K562 (cell line): ENCODE measurements at regions not wholly inside any gene's neighbourhood (a gene's known extent, or its start where the extent isn't known, plus 50 kb on each side); places are given as distances from the start of the nearest gene placed in this dataset.

Source experiments
- ATAC-seq: fragments of 200-7000 bp; cut with Tn5 transposase; 3 replicates; pipeline ENCODE4 v1.9.1; 2020; ENCODE audit warnings: moderate library complexity
- BruUV-seq: library from RNA; stranded (reverse); fragments of 400-500 nt; replicated peaks from 2 replicates; lab custom pipeline; 2021; lab: Mats Ljungman, UMichigan
- CTCF ChIA-PET: fragments of 300-600 bp; formaldehyde crosslinking; extraction: SDS; loops from one replicate; lab custom pipeline; 2021; ENCODE audit warnings: low intra/inter-chr PET ratio; lab: Yijun Ruan, JAX
- POLR2A ChIA-PET: fragments of 300-600, 350-650 bp; sonication (Branson Sonifier 250); formaldehyde crosslinking; extraction: SDS; loops from one replicate; lab custom pipeline; 2021; ENCODE audit warnings: antibody characterized with exemption, inconsistent platforms; lab: Yijun Ruan, JAX
- DNase-seq, 4 experiments: peaks; one replicate each; pipeline versions ENCODE4 v3.0.0 to v3.0.0-alpha.2; 2011 to 2018; ENCODE audit warnings: low spot score in 3 of 4, mixed read lengths in 3 of 4; ENCODE audit errors: extremely low read depth in 1 of 4
- FAIRE-seq: peaks from 2 replicates; lab custom pipeline; 2011; peaks lifted over from hg19 to GRCh38; lab: Jason Lieb, UNC
- H2AFZ ChIP-seq: 2 replicates; pipeline ENCODE4 v1.6.0; 2011; ENCODE audit warnings: low read depth, low read length, control low read depth, inconsistent platforms
- H3K27ac ChIP-seq: fragments of 200-600 bp; 3 replicates; pipeline ENCODE4 v1.8.0; 2011; ENCODE audit warnings: low read depth, mild to moderate bottlenecking, control low read depth, inconsistent platforms, low read length, moderate library complexity, mixed read lengths; ENCODE audit errors: extremely low read depth
- H3K27me3 ChIP-seq, 2 experiments: fragments of 300-600 bp in 1 of 2; 2 replicates in 1 of 2; 3 replicates in 1 of 2; pipeline versions ENCODE4 v1.6.0 to v1.8.0; 2011; ENCODE audit warnings: inconsistent platforms in 2 of 2, low read length in 2 of 2, mild to moderate bottlenecking in 1 of 2, mixed read lengths in 1 of 2, moderate library complexity in 1 of 2; ENCODE audit not compliant: control insufficient read depth in 2 of 2, insufficient read depth in 2 of 2
- H3K36me3 ChIP-seq: fragments of 300-600 bp; 3 replicates; pipeline ENCODE4 v1.8.0; 2011; ENCODE audit warnings: mild to moderate bottlenecking, low read length, inconsistent platforms; ENCODE audit not compliant: control insufficient read depth, insufficient read depth
- H3K4me1 ChIP-seq, 2 experiments: fragments of 200-600 bp in 1 of 2; replicated peaks in 1 of 2; 2 replicates in 1 of 2; 3 replicates in 1 of 2; pipeline versions ENCODE4 v1.5.1 to v1.8.0; 2011; ENCODE audit warnings: inconsistent platforms in 2 of 2, low read length in 2 of 2, mild to moderate bottlenecking in 1 of 2, mixed read lengths in 1 of 2, moderate library complexity in 1 of 2; ENCODE audit not compliant: control insufficient read depth in 2 of 2, insufficient read depth in 2 of 2
- H3K4me2 ChIP-seq: 2 replicates; pipeline ENCODE4 v1.6.1; 2011; ENCODE audit warnings: low read length, control low read depth, inconsistent platforms, mixed read lengths; ENCODE audit not compliant: insufficient read depth
- H3K4me3 ChIP-seq: fragments of 200-600 bp; sonication (generic), shearing (Covaris generic); 2 replicates; pipeline ENCODE4 v1.5.1; 2016; ENCODE audit warnings: control low read depth, inconsistent platforms
- H3K79me2 ChIP-seq: fragments of 200-600 bp; 3 replicates; pipeline ENCODE4 v1.8.0; 2011; ENCODE audit warnings: low read length, inconsistent platforms; ENCODE audit not compliant: control insufficient read depth, insufficient read depth
- H3K9ac ChIP-seq, 2 experiments: 2 replicates each; pipeline versions ENCODE4 v1.6.0 to v1.6.1; 2011; ENCODE audit warnings: low read depth in 2 of 2, low read length in 2 of 2, control low read depth in 1 of 2, inconsistent platforms in 1 of 2, mild to moderate bottlenecking in 1 of 2, mixed read lengths in 1 of 2; ENCODE audit not compliant: insufficient read depth in 1 of 2
- H3K9me1 ChIP-seq: one replicate; pipeline ENCODE4 v1.6.0; 2011; ENCODE audit warnings: inconsistent platforms, mild to moderate bottlenecking, low read length, moderate library complexity; ENCODE audit not compliant: control insufficient read depth, insufficient read depth
- H3K9me3 ChIP-seq: replicated peaks from 2 replicates; pipeline ENCODE4 v1.5.1; 2011; ENCODE audit warnings: low read depth, low read length, inconsistent platforms; ENCODE audit not compliant: control insufficient read depth, insufficient read depth
- H4K20me1 ChIP-seq: replicated peaks from 2 replicates; pipeline ENCODE4 v1.6.1; 2011; ENCODE audit warnings: low read length, inconsistent platforms, mixed read lengths; ENCODE audit not compliant: control insufficient read depth, insufficient read depth
- BCL6 ChIP-seq: fragments of 250-450 bp; sonication (Bioruptor Pico); IDR thresholded peaks from 2 replicates; pipeline ENCODE4 v1.4.0; 2020
- CHD2 ChIP-seq: IDR thresholded peaks from 2 replicates; pipeline ENCODE4 v1.6.1; 2011; ENCODE audit warnings: low read depth, low read length
- COPS2 ChIP-seq: fragments of 450-650 bp; conservative IDR thresholded peaks from 2 replicates; pipeline ENCODE4 v1.6.1; 2016; ENCODE audit warnings: mild to moderate bottlenecking, moderate library complexity
- DLX4 ChIP-seq: fragments of 250-450 bp; sonication (Bioruptor Pico); IDR thresholded peaks from 2 replicates; pipeline ENCODE4 v1.6.1; 2021; ENCODE audit warnings: mild to moderate bottlenecking
- E2F3 ChIP-seq: fragments of 250-450 bp; sonication (Bioruptor Pico); IDR thresholded peaks from 2 replicates; pipeline ENCODE4 v1.4.0; 2020; ENCODE audit warnings: mild to moderate bottlenecking
- HMG20B ChIP-seq: fragments of 250-450 bp; sonication (Bioruptor Pico); IDR thresholded peaks from 2 replicates; pipeline ENCODE4 v1.5.0; 2021; ENCODE audit warnings: mild to moderate bottlenecking
- HNRNPL ChIP-seq: fragments of 200-400 bp; formaldehyde crosslinking; IDR thresholded peaks from 2 replicates; pipeline ENCODE4 v1.6.1; 2017; ENCODE audit warnings: low read depth, mild to moderate bottlenecking, low read length
- KLF6 ChIP-seq: fragments of 250-450 bp; sonication (Bioruptor Pico); IDR thresholded peaks from 2 replicates; pipeline ENCODE4 v1.4.0; 2020; ENCODE audit warnings: mild to moderate bottlenecking, moderate library complexity, borderline replicate concordance
- MEF2D ChIP-seq: conservative IDR thresholded peaks from 2 replicates; pipeline ENCODE4 v1.6.1; 2016; ENCODE audit warnings: low read depth, missing genetic modification characterization, missing compliant biosample characterization
- MTA2 ChIP-seq: fragments of 450-650 bp; IDR thresholded peaks from 2 replicates; pipeline ENCODE4 v1.6.1; 2016; ENCODE audit warnings: low read depth
- NR2F6 ChIP-seq: fragments of 450-650 bp; formaldehyde crosslinking; IDR thresholded peaks from 2 replicates; pipeline ENCODE4 v1.4.0; 2020; ENCODE audit warnings: mild to moderate bottlenecking
- SAFB2 ChIP-seq: fragments of 200-400 bp; formaldehyde crosslinking; IDR thresholded peaks from 2 replicates; pipeline ENCODE4 v1.6.1; 2018; ENCODE audit warnings: borderline replicate concordance, low read length, low read depth, moderate library complexity; ENCODE audit not compliant: severe bottlenecking
- SNRNP70 ChIP-seq: fragments of 200-400 bp; formaldehyde crosslinking; optimal IDR thresholded peaks from 2 replicates; pipeline ENCODE3; 2017; ENCODE audit warnings: low read depth, low read length
- TFAM ChIP-seq: fragments of 250-450 bp; sonication (Bioruptor Pico); conservative IDR thresholded peaks from 2 replicates; pipeline ENCODE4 v1.5.0; 2021; ENCODE audit warnings: mild to moderate bottlenecking, moderate library complexity
- TFE3 ChIP-seq: fragments of 450-650 bp; formaldehyde crosslinking; IDR thresholded peaks from 2 replicates; pipeline ENCODE4 v1.4.0; 2020; ENCODE audit warnings: mild to moderate bottlenecking, mixed read lengths
- ZKSCAN1 ChIP-seq: fragments of 150-350 bp; IDR thresholded peaks from 2 replicates; pipeline ENCODE4 v1.6.1; 2016; ENCODE audit warnings: low read depth, low read length
- ZNF589 ChIP-seq: fragments of 200-800 bp; sonication (Bioruptor generic); IDR thresholded peaks from 2 replicates; pipeline ENCODE4 v1.6.1; 2016; ENCODE audit warnings: low read depth, missing genetic modification characterization, missing compliant biosample characterization
- ZNF740 ChIP-seq, 3 experiments: fragments of 200-800 bp in 1 of 3; sonication (Bioruptor generic) in 1 of 3; sonication (generic) in 1 of 3; formaldehyde crosslinking in 1 of 3; IDR thresholded peaks; 2 replicates each; pipeline versions ENCODE4 v1.6.1 to v1.8.0; 2016 to 2022; ENCODE audit warnings: mild to moderate bottlenecking in 2 of 3, missing compliant biosample characterization in 2 of 3, missing genetic modification characterization in 2 of 3, missing genetic modification reagents in 1 of 3
- WGBS: fragments of 100-300 bp; shearing (Covaris generic); methylation state at CpG from one replicate; pipeline ENCODE4 v1.1.6; 2016; ENCODE audit warnings: low coverage, mixed read lengths; ENCODE audit not compliant: insufficient coverage; ENCODE audit errors: missing lambda C conversion rate; 5-methylcytosine and 5-hydroxymethylcytosine counted together
- in situ Hi-C: fragments of 300-500 bp; cut with MboI; formaldehyde crosslinking; loops from 4 replicates; pipeline ENCODE4 v1.15.0; 2018; ENCODE audit warnings: inconsistent platforms, mixed read lengths
- intact Hi-C: fragments of 100-400 bp; cut with micrococcal nuclease; formaldehyde crosslinking; loops from 2 replicates; pipeline ENCODE4 v1.14.2; 2022

- TF ChIP-seq HNRNPL, result no peak
Measured at GRCh38 chr1:72435025-72435424, 152.7 kb upstream of the NEGR1 start (continued).

GRCh38 chr1:72434070-72434469 is 151.7 kb upstream of the NEGR1 start:
- no peak overlapping the region for H2AFZ ChIP-seq
- no peak for DNase-seq
- no peaks in the 10 kb centered on the region for H3K9me3 ChIP-seq
- H3K4me3 ChIP-seq, result no peak overlapping the region
- ChIA-PET POLR2A (no interaction called here), CTCF (no interaction called here)
- H3K79me2 ChIP-seq, result no peaks in the 10 kb centered on the region
- ATAC-seq, result no peak
- FAIRE-seq, result no peak
- no peaks in the 10 kb centered on the region for H4K20me1 ChIP-seq
- no TSS peak for BruUV-seq
- H3K9ac ChIP-seq, result no peak overlapping the region
- H3K4me1 ChIP-seq, result no peaks in the 10 kb centered on the region
- no peaks in the 10 kb centered on the region for H3K9me1 ChIP-seq
- H3K27me3 ChIP-seq, result no peaks in the 10 kb centered on the region
- intact Hi-C loops, result no loop called here
- H3K36me3 ChIP-seq, result no peaks in the 10 kb centered on the region
- H3K27ac ChIP-seq, result no peak overlapping the region
- TF ChIP-seq NR2F6 (no peak), ZNF740 (CRISPR knock-in tag; IDR thresholded peaks at IDR 0.05) (no peak), ZNF740 (tag; IDR thresholded peaks at IDR 0.05) (no peak), TFE3 (CRISPR knock-in tag) (no peak), TFAM (no peak), ZKSCAN1 (no peak), BCL6 (no peak), ZNF589 (no peak), HMG20B (CRISPR knock-in tag) (no peak), SNRNP70 (no peak), COPS2 (no peak), DLX4 (no peak), CHD2 (no peak), MEF2D (tag) (no peak), KLF6 (no peak), MTA2 (no peak), SAFB2 (no peak), E2F3 (CRISPR knock-in tag) (no peak)
- 0% methylated on average over 2 of the region's 2 CpGs for WGBS
- in situ Hi-C loops, result no loop called here
- no peak overlapping the region for H3K4me2 ChIP-seq
